Endodermal cell (in vitro differentiated cells): ENCODE measurements at regions not wholly inside any gene's neighbourhood (a gene's known extent, or its start where the extent isn't known, plus 50 kb on each side); places are given as distances from the start of the nearest gene placed in this dataset.

Experiments
- DNase-seq: peaks from one replicate; pipeline ENCODE4 v3.0.0-alpha.2; 2017
- H3K27ac ChIP-seq: 2 replicates; pipeline ENCODE4 v1.5.1; 2013; ENCODE audit warnings: mild to moderate bottlenecking, low read depth, low read length, moderate library complexity
- H3K27me3 ChIP-seq: 2 replicates; pipeline ENCODE4 v1.6.1; 2013; ENCODE audit warnings: mild to moderate bottlenecking, low read length, moderate library complexity; ENCODE audit not compliant: insufficient read depth, control insufficient read depth, poor library complexity, severe bottlenecking
- H3K36me3 ChIP-seq: 2 replicates; pipeline ENCODE4 v1.7.0; 2013; ENCODE audit warnings: mild to moderate bottlenecking, low read length, moderate library complexity; ENCODE audit not compliant: control insufficient read depth, insufficient read depth
- H3K4me1 ChIP-seq: one replicate; pipeline ENCODE4 v1.7.0; 2013; ENCODE audit warnings: low read length; ENCODE audit not compliant: control insufficient read depth, insufficient read depth
- H3K4me3 ChIP-seq: 2 replicates; pipeline ENCODE4 v1.5.1; 2013; ENCODE audit warnings: mild to moderate bottlenecking, low read length, moderate library complexity
- H3K9ac ChIP-seq: 2 replicates; pipeline ENCODE4 v1.6.1; 2013; ENCODE audit warnings: mild to moderate bottlenecking, low read length, moderate library complexity; ENCODE audit not compliant: poor library complexity, severe bottlenecking; ENCODE audit errors: extremely low read depth
- H3K9me3 ChIP-seq: 2 replicates; pipeline ENCODE4 v1.6.1; 2013; ENCODE audit warnings: mild to moderate bottlenecking, low read length, moderate library complexity; ENCODE audit not compliant: control insufficient read depth
- H3K27ac Mint-ChIP-seq: 2 replicates; pipeline ENCODE4 v1.8.0; 2020; ENCODE audit warnings: mixed read lengths
- H3K27me3 Mint-ChIP-seq: 2 replicates; pipeline ENCODE4 v1.8.0; 2021; ENCODE audit warnings: mild to moderate bottlenecking, mixed read lengths; ENCODE audit not compliant: insufficient read depth
- H3K36me3 Mint-ChIP-seq: 2 replicates; pipeline ENCODE4 v1.8.0; 2020; ENCODE audit warnings: low read depth, mixed read lengths
- H3K4me1 Mint-ChIP-seq: 2 replicates; pipeline ENCODE4 v1.8.0; 2020; ENCODE audit warnings: mixed read lengths
- H3K4me3 Mint-ChIP-seq: 2 replicates; pipeline ENCODE4 v1.8.0; 2020; ENCODE audit warnings: mild to moderate bottlenecking, moderate library complexity, mixed read lengths
- H3K9me3 Mint-ChIP-seq: 2 replicates; pipeline ENCODE4 v1.8.0; 2020; ENCODE audit warnings: mild to moderate bottlenecking, mixed read lengths
- WGBS, 2 experiments: methylation state at CpG; one replicate each; pipeline versions ENCODE4 v1.1.5 to v1.1.7; 2013; ENCODE audit warnings: missing lambda C conversion rate in 2 of 2, mixed read lengths in 1 of 2; ENCODE audit not compliant: insufficient coverage in 1 of 2, insufficient read length in 1 of 2; 5-methylcytosine and 5-hydroxymethylcytosine counted together
- TF ChIP-seq, protein P1 (sequence below): fragments of 200-600 bp; sonication (generic); conservative IDR thresholded peaks from 2 replicates; pipeline ENCODE4 v1.5.0; 2021; ENCODE audit warnings: antibody characterized with exemption, mild to moderate bottlenecking

DNA sequence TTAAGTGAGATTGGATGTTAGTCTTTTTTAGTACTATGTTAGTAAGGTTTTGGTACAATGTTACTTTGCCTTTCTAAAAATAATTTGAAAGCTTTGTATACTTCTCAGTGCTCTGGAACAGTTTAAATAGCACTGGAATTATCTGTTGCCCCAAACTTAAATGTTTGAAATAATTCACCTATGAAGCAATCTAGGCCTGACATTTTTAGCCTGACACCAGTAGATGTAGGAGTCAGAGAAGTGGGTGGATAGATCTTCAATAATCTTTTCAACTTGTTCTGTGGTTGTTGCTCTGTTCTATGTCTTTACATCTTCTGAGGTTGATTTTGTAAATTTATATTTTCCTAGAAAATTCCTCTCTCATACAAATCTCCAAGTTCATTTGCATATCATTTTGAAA lies 103.1 kb upstream of the ADGRF1 start:
- peaks cover 20% of the 10 kb centered on the region for H3K4me1 ChIP-seq
- H3K4me3 ChIP-seq: no peak overlapping the region
- DNase-seq: no peak
- no peaks in the 10 kb centered on the region for H3K27me3 ChIP-seq
- Mint-ChIP-seq H3K27ac (no peak overlapping the region), H3K36me3 (no peaks in the 10 kb centered on the region), H3K4me1 (peaks cover 28% of the 10 kb centered on the region), H3K4me3 (no peak overlapping the region), H3K9me3 (peaks cover 6% of the 10 kb centered on the region), H3K27me3 (no peaks in the 10 kb centered on the region)
- H3K9me3 ChIP-seq: peaks cover 8% of the 10 kb centered on the region
- no peaks in the 10 kb centered on the region for H3K36me3 ChIP-seq
- TF ChIP-seq, protein P1, sequence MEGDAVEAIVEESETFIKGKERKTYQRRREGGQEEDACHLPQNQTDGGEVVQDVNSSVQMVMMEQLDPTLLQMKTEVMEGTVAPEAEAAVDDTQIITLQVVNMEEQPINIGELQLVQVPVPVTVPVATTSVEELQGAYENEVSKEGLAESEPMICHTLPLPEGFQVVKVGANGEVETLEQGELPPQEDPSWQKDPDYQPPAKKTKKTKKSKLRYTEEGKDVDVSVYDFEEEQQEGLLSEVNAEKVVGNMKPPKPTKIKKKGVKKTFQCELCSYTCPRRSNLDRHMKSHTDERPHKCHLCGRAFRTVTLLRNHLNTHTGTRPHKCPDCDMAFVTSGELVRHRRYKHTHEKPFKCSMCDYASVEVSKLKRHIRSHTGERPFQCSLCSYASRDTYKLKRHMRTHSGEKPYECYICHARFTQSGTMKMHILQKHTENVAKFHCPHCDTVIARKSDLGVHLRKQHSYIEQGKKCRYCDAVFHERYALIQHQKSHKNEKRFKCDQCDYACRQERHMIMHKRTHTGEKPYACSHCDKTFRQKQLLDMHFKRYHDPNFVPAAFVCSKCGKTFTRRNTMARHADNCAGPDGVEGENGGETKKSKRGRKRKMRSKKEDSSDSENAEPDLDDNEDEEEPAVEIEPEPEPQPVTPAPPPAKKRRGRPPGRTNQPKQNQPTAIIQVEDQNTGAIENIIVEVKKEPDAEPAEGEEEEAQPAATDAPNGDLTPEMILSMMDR: no peak
- no peak overlapping the region for H3K9ac ChIP-seq
- no peak overlapping the region for H3K27ac ChIP-seq

DNA sequence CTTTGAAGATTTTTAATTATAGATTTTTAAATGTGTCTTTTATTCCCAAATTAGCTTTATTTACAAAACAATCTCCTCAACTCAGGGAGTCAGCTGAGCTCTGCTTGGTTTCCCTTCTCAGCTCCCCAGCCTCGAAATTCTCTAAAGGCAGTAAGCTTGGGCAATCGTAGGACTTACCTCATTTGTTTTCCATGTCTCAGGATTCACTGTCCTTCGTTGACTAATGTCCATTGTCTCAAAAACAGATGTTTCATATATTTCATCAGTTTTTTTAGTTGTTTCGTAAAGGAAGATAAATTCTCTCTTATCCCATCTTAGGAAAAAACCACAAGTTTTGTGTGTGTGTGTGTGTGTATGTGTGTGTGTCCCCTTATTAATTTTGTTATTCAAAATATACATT lies 102.2 kb upstream of the ADGRF1 start:
- H3K27me3 ChIP-seq: no peaks in the 10 kb centered on the region
- TF ChIP-seq, protein P1: no peak
- H3K9ac ChIP-seq: no peak overlapping the region
- H3K4me3 ChIP-seq: no peak overlapping the region
- H3K27me3 Mint-ChIP-seq: no peaks in the 10 kb centered on the region
- no peak overlapping the region for H3K27ac Mint-ChIP-seq
- H3K4me1 Mint-ChIP-seq: peaks cover 33% of the 10 kb centered on the region
- no peaks in the 10 kb centered on the region for H3K36me3 ChIP-seq
- no peak for DNase-seq
- H3K9me3 Mint-ChIP-seq: peaks cover 6% of the 10 kb centered on the region
- 59 to 69% methylated on average over 2 to 3 of the region's 4 CpGs for WGBS, 2 experiments
- H3K4me3 Mint-ChIP-seq: no peak overlapping the region
- H3K4me1 ChIP-seq: peaks cover 21% of the 10 kb centered on the region
- H3K9me3 ChIP-seq: peaks cover 8% of the 10 kb centered on the region
- H3K27ac ChIP-seq: no peak overlapping the region
- no peaks in the 10 kb centered on the region for H3K36me3 Mint-ChIP-seq

DNA sequence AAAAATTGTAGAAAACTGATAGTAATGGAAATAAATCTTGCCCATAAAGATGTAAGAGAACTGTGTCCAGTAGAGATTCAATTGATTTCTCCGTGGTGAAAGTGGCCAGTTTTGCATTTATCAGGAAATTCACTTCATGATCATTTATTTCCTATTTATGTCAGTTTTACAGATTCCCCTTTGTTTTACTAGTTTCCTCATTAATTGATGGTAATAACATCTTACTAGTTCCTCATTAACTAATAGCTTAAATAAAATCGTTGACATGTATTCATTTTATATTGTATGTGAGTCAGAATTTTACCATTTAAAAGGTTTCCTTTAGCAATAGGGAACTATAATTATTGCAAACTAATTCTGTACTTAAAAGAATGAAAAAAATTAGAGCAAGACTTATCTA lies 99.8 kb upstream of the ADGRF1 start:
- no peaks in the 10 kb centered on the region for H3K27me3 Mint-ChIP-seq
- peaks cover 6% of the 10 kb centered on the region for H3K9me3 Mint-ChIP-seq
- no peaks in the 10 kb centered on the region for H3K36me3 Mint-ChIP-seq
- TF ChIP-seq, protein P1: no peak
- Histone ChIP-seq H3K9ac (no peak overlapping the region), H3K4me1 (peaks cover 15% of the 10 kb centered on the region), H3K27me3 (no peaks in the 10 kb centered on the region), H3K4me3 (peak overlapping the region; percentile 20), H3K36me3 (no peaks in the 10 kb centered on the region), H3K27ac (no peak overlapping the region), H3K9me3 (peaks cover 8% of the 10 kb centered on the region)
- WGBS, 2 experiments: 95 to 100% methylated on average over 1 of the region's 2 CpGs
- DNase-seq: no peak
- peaks cover 41% of the 10 kb centered on the region for H3K4me1 Mint-ChIP-seq
- H3K27ac Mint-ChIP-seq: no peak overlapping the region
- no peak overlapping the region for H3K4me3 Mint-ChIP-seq
